ENCODE measurements at regions not wholly inside any gene's neighbourhood (a gene's known extent, or its start where the extent isn't known, plus 50 kb on each side); places are given as distances from the start of the nearest gene placed in this dataset.

DNA sequence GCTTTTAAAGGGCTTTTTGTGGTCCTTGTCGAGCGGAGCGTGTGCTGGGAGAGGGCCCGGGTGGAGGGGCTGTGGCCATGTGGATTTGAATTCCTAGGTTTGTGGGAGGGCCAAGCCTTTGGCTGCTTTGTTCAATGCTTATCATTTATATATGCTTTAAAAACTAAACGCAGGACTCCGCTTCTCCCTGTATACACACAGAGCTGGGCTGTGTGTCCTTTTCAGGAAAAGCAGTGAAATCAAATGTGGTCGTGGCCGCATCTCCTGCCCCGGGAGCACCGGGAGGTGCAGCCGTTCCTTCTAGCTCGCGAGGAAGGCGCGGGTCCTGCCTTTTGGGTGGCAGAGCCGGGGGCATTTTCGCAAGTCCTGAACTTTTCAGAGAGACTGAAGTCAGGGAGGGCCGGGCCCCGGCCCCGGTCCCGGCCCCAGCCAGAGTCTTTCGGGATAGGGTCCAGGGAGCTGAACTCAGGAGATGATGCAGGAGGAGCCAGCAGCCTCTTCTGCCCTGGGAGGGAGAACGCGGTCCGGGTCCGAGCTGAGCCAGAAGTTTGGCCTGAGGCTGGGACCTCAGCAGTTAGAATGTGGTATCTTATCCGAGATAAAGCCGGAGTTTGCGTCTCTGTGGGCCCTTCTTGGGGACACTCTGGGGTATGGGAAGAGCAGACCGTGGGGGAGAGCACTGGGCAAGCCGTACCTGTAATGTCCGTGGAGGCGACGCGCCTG lies 158.8 kb downstream of the C9orf152 start:
- no peak for DNase-seq (ENCODE audit: extremely low read depth in 1 of 2, low read depth in 1 of 2)

DNA sequence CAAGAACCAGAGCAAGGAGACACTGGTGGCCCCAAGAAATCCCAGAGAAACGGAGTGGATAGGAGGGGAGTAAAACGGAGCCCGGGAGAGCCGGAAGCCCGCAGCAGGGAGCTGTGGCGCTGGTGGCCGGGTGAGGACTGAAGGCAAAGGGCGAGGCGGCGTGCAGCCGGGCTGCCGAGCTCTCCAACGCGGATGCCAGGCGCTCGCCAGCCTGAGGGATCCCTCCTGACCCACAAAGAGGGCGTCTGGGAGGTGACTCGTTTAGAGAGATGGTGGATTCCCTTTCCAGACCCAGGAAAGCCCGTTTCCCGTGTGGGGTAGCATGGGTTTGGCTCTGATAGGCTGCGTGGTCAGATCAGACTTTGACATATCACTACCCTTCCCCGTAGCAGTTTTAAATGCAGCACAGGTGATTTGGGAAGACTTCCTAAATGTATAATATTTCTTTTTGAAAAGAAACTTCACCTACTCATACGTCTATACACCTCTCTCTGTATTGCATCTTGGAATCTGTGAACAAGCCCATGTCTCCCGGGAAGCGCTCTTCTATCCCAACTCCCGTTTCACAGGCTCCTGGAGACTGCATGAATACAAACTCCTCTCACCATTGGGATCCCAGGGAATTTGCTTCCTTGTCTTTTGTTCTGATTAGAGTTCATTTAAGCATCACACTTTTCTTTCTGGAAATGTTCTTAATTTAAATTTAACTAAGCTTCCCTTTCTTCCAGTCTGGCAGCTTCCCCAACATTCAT lies 158.1 kb downstream of the C9orf152 start:
- DNase-seq (ENCODE audit: extremely low read depth in 1 of 2, low read depth in 1 of 2) = no peak

DNA sequence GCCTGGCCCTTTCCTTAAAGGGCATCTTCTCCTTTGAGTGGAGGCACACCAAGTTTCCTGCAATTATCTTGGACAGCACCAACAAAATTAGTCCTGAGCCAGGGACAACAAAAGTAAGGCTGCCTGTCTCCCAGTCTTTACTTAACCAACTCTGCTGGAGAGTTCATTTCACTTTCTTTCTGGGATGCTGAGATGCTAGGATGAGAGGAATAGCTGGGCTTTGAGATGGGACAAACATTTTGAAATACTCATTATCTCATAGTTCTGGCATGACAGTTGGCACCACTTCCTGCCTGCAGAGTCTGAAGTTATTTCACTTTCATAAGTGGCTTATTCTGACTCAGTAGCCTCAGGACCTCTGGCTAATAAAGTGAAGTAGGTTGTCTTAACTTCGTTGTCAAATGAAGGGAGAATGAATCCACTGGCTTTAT lies 157.0 kb downstream of the C9orf152 start:
- DNase-seq (ENCODE audit: extremely low read depth in 1 of 2, low read depth in 1 of 2) = no peak

DNA sequence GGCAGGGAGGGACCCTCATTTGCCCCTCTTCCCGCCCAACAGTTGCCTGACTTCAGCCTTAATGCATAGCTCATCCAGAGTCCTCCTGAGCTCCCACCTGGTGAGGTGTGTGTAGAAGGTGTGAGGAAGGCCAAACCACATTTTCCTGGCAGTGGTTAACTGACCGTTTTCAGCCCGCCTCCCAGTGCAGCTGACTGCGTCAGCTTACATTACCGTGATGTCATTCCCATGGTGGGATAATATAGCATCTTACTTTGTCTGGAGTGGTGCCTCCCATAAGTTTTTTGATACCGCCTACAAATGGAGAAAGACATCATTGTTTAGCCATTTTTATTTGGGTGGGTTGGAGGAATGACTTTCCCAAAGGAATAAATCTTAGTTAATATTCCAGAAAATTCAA lies 151.9 kb downstream of the C9orf152 start:
- DNase-seq (ENCODE audit: extremely low read depth in 1 of 2, low read depth in 1 of 2) = no peak

DNA sequence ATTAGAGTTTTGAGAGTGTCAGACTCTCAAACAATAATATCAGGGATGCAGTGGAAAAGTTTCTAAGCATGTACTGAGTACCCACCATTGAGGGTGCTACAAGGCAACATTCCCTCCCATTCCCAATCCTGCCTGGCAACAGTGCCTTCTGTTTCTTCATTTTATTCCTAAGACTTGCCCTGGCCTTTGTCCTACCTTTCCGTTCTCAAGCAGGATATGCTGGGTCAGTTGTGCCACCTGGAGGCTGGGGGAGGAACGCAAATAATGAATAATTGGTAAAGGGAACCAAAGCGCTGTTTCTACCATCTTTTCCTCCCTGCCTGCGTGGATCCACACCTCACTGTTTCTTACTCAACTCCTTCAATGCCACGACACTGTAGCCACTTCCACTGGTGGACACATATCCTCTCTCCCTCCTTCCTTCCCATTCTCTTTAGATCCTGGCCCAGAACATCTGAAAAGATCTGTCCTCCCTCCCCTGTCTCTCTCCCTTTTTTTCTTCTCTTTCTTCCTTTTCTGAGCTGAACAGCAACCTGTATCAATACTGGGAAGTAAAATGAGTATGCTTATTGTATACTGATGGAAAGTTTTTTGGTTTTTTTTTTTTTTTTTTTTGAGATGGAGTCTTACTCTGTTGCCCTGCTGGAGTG lies 149.5 kb downstream of the C9orf152 start:
- DNase-seq (ENCODE audit: extremely low read depth in 1 of 2, low read depth in 1 of 2) = no peak

DNA sequence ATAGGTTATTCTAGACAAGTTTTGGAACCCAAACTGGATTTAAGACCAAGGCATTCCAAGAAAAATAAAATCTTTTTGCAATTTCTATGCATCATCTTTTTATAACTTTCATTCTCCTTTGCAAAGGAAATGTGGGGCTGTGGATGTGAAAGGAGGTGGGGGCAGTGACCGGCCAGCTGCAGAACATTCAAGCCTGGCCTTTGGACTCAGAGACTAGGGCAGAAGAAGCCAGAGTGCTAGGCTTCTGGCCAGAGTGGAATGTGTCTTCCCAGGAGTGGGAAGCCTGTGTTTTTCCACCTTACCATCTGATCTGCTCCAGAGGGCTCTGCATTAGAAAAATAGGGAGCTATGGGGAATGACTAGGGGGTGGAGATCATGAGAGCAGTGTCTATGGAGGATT lies 148.5 kb downstream of the C9orf152 start:
- DNase-seq (ENCODE audit: extremely low read depth in 1 of 2, low read depth in 1 of 2) = no peak

DNA sequence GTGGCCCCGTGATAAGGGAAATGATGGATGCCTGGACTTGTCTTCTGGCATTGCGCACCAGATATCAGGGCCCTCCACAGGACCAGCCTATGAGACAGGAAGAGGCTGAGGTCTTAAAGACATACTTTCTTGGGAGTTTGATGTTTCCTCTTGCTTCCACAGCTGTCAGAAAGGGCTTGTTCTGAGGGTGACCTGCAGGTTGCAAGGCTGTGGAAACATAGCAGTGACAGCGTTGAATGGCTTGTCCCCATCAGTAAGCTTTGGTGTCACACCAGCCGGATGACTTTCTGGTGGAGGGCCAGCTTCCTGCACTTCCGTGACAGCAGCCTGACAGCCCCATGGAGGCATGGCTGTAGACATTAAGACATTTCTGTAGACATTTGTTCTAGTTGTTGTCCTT lies 143.2 kb downstream of the C9orf152 start:
- no peak for DNase-seq (ENCODE audit: extremely low read depth in 1 of 2, low read depth in 1 of 2)

DNA sequence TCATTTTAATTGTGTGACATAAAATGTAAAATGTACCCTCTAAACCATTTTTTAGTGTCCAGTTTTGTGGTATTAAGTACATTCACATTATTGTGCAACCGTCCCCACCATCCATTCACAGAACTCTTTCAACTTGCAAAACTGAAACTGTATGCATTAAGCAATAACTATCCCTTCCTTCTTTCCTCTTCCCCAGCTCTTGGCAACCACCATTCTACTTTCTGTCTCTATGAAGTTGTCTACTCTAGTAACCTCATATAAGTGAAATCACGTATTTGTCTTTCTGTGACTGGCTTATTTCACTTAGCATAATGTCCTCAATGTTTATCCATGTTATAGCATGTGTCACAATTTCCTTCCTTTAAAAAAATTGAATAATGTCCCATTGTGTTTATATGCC lies 142.4 kb downstream of the C9orf152 start:
- no peak for DNase-seq (ENCODE audit: extremely low read depth in 1 of 2, low read depth in 1 of 2)

DNA sequence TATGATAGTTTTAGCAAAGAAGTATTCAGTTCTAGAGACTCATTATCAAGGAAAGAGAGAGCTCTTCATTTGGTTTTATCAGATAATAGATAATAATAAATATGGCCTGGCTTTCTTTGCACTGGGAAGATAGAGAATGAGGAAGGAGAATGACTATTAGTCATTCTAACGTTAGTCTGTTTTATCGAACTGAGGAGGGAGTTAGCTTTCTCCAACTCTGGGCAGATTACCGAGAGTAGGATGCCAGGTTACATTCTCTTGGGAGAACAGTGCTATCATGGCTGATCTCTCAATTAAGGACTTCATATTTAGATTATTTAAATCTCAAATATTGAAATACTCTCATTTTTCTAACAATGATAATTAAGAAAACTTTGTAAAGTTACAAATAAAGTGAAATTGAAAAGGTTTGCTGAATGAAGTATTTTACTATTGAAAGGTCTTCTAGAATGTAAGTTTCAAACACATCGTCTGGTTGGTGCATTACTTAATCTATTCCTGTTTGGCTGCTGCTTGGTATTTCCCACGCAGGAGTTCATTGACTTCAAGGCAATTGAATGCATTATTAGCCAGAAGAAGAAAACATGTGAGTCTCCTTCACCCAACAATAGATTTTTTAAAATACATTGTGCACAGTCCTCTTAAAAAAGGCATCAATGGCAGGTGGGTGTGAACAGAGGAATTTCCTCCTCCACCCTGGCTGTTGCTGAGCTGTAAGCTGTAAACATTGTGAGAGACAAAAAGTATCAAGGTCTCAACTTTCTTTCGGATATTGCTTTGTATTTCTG lies 140.8 kb downstream of the C9orf152 start:
- no peak for DNase-seq (ENCODE audit: extremely low read depth in 1 of 2, low read depth in 1 of 2)

DNA sequence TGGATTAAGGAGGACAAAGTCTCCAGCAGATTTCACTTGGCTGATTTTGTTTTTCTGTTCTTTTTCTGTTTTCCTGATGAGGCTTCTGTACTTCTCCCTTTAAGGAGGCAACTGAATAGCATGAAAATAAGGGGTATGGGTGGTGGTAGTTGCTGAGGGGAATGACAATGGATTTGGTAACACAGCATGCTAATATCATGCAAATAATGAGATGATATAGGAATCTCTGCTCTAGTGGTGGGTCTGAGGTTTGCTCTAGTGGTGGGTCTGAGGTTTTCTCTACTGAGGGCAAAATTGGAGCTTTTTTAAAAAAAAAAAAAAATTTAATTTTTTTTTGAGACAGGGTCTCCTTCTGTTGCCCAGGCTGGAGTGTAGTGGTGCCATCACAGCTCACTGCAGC lies 139.7 kb downstream of the C9orf152 start:
- no peak for DNase-seq (ENCODE audit: extremely low read depth in 1 of 2, low read depth in 1 of 2)

DNA sequence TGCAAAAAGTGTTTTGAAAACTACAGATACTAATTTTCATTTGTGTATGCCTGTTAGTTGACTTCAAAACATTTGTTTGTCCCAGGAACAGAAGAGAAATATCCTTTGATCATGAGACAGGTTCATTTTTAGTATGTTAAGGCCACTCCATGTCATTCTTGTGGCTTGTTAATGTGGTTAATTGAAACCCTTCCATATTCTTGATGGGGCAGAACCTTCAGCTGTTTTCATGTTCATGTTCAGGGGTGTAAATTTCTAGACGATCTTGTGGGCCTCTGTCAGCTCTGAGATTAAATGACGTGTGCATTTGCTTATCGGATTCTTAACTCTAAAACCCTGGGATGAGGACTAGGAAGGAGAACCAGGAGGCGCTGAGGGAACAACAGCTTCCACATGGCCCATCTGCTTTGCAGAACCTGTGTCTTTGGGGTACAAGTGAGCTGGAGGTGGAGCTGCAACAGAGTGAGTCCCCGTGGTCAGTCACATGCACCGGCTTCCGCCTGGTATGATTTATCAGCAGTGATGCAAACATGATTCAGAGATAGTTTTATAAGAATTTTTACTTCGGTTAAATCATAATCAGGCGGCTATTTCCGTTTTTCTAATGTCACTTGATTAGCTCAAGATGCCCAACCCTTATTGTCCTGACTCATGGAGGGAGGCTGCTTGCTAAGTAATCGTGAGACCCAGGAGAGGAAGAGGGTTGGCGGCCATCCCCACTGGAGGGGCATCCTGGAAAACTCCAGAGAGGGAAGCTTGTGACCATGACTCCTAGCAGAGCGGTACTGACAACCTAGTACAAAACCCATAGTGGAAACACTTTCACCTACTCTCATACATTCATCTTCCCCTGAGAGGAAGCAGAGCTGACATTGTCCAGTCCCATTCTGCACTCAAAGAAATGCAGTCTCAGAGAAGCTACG lies 138.4 kb downstream of the C9orf152 start:
- DNase-seq (ENCODE audit: extremely low read depth in 1 of 2, low read depth in 1 of 2) = no peak

DNA sequence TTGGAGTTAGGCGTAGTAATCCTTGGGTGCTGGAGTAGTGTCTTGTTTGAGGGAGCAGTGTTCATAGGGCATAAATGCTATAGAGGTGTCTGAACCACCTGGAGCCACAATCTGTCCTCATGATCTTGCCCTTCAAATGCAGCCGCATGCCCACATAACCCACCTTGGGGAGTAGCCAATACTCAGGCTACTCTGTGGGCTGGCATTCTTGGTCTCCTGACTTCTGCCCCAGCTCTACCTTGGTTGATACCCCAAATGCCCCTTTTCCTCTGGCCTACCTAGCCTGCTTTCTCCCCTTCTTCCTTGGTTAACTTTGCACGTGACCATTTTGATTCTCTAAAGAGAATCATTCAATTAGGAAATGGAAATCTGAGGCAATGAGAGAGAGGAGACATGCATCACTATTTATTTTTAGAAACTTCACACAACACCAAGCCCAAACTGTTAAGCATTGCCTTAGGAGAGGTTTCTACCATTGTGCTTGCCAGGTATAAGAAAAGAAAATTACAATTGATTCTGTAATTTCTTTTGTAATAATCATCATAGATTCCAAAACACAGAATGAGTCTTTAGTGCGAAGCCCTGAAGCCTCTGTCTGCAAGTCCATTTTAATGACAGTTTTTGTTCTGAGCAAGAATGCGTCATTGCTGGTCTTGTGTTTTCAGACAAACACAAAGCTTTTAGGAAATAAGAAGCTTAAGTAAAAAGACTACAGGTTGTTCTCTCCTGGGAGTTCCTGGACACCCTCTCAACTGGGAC lies 135.2 kb downstream of the C9orf152 start:
- no peak for DNase-seq (ENCODE audit: extremely low read depth in 1 of 2, low read depth in 1 of 2)

DNA sequence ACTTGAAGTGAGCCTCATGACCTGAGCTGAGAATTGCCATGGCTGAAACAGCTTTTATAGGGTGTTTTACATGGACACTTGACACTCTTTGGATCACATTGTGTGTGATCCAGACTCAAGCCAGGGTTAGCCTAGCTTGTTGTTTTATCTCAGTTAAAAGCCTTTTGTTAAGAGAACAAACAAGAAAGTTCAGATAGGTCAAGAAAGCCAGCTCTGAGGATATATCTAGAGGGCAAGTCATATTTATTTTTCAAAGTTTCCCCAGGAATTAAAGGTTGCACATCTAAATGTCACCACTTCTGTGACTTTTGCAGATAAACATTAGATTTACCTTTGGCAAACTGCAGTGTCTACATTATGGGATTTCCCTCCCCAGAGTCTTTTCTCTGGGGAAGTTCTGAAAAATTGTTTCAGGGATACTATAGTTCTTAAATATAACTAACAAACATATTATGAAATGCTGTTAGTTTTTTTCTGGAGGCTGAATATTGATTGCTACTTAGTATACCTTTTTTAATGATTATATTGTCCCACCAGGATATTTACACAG lies 134.5 kb downstream of the C9orf152 start:
- no peak for DNase-seq (ENCODE audit: extremely low read depth in 1 of 2, low read depth in 1 of 2)

DNA sequence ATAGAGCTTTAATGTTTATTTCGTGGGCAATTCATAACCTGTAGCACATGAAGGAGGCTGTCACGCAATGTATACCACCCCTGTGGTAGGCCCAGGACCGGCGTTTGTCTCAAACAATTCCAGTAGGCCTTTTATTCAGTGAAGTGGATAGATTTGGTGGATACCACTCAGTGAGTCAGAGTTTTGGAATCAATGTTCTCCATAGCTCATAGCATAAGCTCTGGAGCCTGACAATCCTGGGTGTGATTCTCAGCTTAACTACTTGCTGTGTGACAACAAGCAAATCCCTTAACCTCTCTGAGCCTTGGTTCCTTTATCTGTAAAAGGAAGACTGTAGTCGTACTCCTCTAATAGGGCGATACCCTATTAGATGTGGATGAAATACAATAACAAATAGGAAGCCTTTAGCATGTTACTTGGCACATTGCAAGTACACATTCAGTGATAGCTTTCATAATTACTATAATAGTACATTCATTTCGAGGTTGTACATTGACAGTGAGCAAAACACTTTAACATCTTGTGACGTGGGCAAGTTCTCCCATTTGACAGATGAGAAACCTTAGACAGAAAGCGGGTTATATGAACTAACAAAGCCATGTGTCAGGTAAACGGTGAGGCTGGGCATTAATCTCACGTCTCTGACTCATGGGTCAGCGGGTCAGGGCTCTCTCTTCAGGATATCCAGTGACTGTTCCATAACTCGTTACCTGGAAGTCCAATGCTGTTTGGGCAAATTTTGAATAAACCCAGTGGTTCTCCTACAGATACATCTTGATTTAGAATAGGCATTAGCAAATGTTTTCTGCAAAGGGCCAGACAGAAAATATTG lies 130.8 kb downstream of the C9orf152 start:
- DNase-seq (ENCODE audit: extremely low read depth in 1 of 2, low read depth in 1 of 2) = no peak

DNA sequence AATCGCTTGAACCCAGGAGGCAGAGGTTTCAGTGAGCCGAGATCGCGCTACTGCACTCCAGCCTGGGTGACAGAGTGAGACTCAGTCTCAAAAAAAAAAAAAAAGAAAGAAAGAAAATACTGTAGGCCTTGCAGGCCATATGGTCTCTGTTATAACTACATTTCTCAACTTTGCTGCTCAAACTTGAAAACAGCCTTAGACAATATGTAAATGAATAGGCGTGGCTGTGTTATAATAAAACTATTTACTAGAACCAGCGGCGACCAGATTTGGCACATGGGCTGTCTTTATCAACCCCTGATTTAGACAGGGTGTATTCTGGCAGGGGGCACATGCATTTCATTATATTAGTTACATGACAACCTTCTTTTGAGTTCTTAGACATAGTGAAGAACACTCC lies 130.0 kb downstream of the C9orf152 start:
- DNase-seq (ENCODE audit: extremely low read depth in 1 of 2, low read depth in 1 of 2) = no peak

DNA sequence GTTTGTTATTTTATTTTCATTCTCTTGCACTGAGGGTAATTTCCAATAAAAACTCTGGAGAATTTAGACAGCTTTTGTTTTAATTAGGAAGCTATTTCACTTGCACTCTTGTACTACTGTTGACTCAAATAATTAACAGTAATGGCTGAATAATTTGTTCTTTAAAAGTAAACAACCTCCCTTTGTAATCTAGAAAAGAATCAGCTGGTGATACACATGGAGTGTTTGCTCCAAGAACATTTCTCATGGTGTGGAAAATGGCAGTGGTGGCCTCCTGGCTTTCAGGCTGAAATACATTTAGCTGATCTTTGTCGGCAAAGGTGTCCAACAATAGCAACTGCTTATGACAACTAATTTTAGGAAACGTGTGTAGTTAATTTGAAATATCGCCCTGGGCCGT lies 129.4 kb downstream of the C9orf152 start:
- DNase-seq (ENCODE audit: extremely low read depth in 1 of 2, low read depth in 1 of 2) = no peak

DNA sequence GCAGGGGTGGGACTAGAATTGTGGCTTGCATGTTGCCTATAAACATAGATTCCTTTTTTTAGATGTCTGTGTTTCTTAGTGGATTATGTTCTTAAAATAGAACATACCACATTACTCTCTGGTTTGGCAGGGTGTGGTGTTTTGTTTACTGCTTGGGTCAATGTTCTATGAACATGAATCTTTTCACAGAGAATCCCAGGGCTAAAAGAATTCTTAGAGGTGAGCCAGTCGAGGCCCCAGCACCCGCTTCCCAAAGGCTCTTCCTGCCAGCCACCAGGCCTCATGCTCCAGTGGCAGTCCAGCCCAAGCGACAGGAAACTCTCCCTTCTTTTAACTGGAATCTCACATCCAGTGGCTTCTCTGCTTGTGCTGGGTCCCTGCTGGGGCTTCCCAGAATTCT lies 126.6 kb downstream of the C9orf152 start:
- DNase-seq (ENCODE audit: extremely low read depth in 1 of 2, low read depth in 1 of 2) = no peak

DNA sequence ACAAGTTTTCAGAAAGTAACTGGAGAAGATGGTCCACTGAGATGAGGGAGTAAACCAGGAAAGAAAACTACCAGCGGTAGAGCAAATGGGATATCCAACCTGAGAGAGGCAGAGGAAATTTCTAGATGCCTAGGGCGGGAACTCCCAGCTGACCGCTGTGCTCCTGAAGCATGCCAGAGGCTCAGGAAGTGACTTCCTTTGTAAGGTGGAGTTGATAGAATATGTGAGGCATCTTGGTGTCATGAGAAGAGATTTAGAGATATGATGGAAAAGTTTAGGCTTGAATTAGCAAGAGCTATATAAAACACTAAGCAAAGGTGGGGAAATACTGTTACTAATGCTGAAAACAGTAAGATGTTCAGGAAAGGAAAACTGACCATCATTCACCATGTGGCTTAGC lies 124.1 kb downstream of the C9orf152 start:
- no peak for DNase-seq (ENCODE audit: extremely low read depth in 1 of 2, low read depth in 1 of 2)

All from stimulated activated CD8-positive, alpha-beta memory T cell treated with anti-CD3 and anti-CD28 coated beads, Interleukin-7, amount 100 ng/mL, for 48 hours (primary cell).